GM13977 (cell line): ENCODE measurements at regions not wholly inside any gene's neighbourhood (a gene's known extent, or its start where the extent isn't known, plus 50 kb on each side); places are given as distances from the start of the nearest gene placed in this dataset.

Source experiments
- DNase-seq: peaks from one replicate; pipeline ENCODE4 v3.0.0; 2012; ENCODE audit warnings: low spot score
- in situ Hi-C: fragments of 300-500 bp; cut with MboI; formaldehyde crosslinking; loops from one replicate; pipeline ENCODE4 v1.12.0; 2022; ENCODE audit warnings: low sequenced_read_pairs, low pct_unique_long_range_greater_than_20kb, mixed read lengths, inconsistent platforms; ENCODE audit not compliant: unreplicated experiment
- TF ChIP-seq, protein P1 (sequence below): IDR thresholded peaks from 2 replicates; pipeline ENCODE4 v1.5.1; 2012; ENCODE audit warnings: mild to moderate bottlenecking, control low read depth; ENCODE audit not compliant: insufficient read depth; ENCODE audit errors: extremely low read depth, missing control alignments

DNA sequence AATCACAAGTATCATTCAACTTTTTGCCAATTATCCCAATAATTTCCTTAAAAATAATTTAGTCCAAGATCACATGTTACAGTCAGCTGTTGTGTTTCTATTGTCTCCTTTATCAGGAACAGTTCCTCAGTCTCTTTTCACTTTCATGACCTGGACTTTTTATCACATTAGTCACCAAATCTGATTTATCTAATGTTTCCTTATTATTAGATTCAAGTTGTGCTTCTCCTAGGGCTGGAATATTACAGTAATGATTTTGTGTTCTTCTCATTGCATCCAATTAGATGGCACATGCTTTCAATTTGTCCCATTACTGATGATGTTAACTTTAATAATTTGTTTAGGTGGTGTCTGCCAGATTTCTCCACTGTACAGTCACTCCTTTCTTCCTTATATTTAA lies 66.3 kb upstream of the DCBLD2 start:
- TF ChIP-seq, protein P1, sequence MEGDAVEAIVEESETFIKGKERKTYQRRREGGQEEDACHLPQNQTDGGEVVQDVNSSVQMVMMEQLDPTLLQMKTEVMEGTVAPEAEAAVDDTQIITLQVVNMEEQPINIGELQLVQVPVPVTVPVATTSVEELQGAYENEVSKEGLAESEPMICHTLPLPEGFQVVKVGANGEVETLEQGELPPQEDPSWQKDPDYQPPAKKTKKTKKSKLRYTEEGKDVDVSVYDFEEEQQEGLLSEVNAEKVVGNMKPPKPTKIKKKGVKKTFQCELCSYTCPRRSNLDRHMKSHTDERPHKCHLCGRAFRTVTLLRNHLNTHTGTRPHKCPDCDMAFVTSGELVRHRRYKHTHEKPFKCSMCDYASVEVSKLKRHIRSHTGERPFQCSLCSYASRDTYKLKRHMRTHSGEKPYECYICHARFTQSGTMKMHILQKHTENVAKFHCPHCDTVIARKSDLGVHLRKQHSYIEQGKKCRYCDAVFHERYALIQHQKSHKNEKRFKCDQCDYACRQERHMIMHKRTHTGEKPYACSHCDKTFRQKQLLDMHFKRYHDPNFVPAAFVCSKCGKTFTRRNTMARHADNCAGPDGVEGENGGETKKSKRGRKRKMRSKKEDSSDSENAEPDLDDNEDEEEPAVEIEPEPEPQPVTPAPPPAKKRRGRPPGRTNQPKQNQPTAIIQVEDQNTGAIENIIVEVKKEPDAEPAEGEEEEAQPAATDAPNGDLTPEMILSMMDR = no peak
- in situ Hi-C loops = no loop called here
- DNase-seq = no peak

DNA sequence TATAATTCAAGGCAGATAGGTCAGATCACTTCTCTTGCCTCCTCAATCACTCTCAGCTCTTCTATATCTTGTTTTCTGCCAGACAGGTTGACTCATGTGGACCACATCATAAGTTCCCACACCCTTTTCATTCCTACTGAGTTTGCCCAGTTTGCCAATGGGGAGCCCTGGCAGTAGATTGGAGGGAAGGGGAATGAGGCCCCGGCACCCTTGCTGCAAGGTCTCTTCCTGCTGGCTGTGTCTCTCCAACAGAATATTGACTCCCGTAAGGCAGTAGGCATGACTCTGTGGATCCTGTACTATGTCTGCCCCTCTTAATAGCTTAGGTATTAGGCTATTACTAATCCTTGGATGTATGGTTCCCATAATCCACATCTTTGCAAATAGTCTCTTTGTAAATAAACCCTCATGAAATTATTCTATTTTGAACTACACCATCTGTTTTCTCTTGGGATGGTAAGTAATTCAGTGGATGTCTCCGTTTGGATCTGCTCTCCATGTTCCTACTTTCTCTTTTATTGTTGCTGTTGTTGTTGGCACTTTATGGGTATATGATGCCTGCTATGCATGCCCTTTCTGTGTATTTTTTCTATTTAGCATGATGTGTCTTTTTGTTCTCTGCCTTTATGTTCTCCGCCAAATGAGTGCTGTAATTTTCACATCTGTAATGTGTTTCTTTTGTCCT lies 65.5 kb upstream of the DCBLD2 start:
- in situ Hi-C loops = no loop called here
- TF ChIP-seq, protein P1 = no peak
- no peak for DNase-seq

- in situ Hi-C loops = no loop called here
- TF ChIP-seq, protein P1 = no peak
- no peak for DNase-seq
Observed at GRCh38 chr3:98966434-98966833, 64.9 kb upstream of the DCBLD2 start.

- TF ChIP-seq, protein P1 = no peak
- in situ Hi-C loops = no loop called here
- DNase-seq = no peak
Observed at GRCh38 chr3:98964784-98965183, 63.3 kb upstream of the DCBLD2 start.

- DNase-seq = no peak
- TF ChIP-seq, protein P1 = no peak
- in situ Hi-C loops = no loop called here
Observed at GRCh38 chr3:98963546-98963945, 62.1 kb upstream of the DCBLD2 start.

- in situ Hi-C loops = no loop called here
- TF ChIP-seq, protein P1 = no peak
- no peak for DNase-seq
Observed at GRCh38 chr3:98962951-98963350, 61.5 kb upstream of the DCBLD2 start.
